GM21576 (cell line): ENCODE measurements at regions not wholly inside any gene's neighbourhood (a gene's known extent, or its start where the extent isn't known, plus 50 kb on each side); places are given as distances from the start of the nearest gene placed in this dataset.
A peak's percentile ranks its signal among the peaks of the same experiment; 100 is the strongest.

Experiments used
- ATAC-seq: cut with Tn5 transposase; IDR thresholded peaks from one replicate; pipeline ENCODE4 v1.9.1; 2021; ENCODE audit warnings: mild to moderate bottlenecking, moderate library complexity; ENCODE audit not compliant: unreplicated experiment

DNA sequence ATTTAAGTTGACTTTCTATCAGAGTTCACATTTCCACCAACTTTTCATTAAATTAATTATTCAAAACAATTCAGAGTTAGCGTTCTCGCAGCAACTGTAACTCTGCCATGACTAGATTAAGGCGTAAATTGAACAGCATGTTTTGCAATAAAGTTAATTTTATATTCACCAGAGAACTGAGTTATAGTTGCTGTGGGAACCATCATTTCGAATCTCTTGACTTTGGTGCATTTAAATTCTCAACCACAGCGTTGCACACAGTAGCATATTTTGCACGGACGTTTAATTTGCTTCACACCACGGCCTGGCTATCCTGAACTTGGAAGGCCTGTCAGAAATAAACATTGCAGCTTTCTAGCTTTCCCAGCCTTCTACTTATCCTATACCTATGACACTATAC lies 144.3 kb upstream of the WWC1 start:
- no peak for ATAC-seq

DNA sequence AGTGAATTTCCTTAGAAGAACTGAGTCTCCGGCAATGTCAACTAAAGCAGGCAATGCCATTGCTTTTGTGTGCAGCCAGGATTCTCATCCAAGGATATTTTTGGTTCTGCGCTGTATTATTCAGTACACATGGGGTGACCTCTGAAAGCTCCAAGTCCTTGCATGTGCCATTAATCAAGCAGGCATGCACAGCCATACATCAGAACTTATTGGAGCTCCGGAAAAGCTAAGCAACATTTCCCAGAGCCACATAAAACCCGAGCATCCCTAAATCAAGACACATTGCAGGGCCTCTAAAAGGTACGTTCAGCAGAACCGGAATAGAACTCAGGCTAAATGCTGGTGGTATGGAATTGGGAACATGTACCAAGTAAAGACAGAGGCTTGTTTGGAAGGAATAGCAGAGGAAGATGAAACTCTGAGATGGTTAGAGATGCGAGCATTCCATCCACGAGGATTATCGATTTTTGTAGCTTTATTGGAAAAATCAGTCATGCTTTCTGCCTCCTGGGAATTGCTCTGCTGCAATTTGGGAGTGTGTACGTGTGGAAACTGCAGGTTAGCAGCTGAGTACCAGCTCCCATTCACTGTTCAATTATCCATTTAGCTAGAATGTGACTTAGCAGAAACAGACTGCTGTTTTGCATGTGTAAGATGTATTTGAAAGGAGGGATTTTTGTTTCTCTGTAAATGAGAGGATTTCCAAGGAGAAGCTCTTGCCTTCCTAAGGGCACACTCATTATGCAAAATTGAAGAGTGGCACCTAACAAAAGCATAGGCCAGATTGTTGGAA lies 143.7 kb upstream of the WWC1 start:
- ATAC-seq: no peak

DNA sequence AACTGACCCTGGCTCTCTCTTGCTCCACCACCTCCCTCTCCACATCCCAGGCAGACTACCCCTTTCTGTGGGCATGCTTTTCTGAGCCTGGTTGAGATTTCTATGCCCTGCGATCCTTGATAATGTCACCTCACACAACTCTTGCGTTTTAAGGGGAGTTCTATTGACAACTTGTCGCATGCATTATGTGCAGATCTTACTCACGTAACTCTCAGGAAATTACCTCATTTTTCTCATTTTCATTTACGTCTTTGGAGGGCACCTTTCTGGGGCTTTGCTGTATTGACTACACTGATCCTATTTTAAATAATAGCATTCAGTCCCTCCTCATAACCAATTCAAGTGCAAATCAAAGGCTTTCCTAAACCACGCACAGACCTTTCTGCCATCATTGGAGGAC lies 140.4 kb upstream of the WWC1 start:
- no peak for ATAC-seq

DNA sequence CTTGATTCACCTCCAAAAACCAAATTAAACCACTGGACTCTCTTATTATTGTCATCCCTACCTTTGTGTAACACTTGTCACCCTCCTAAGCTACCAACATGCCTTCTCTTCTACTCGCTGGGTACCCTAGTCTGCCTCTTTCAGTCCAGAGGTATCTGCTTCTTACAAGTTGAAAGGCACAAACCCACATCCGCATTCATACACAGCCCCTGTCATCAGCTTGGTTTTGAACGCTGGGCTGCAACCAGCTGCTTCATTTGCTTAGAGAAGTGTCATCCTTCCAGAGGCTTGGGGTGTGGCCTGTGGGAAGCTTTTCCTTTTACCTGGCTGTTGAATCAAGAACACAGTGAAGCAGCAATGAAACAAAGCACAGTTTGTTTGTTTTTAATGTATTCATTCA lies 138.8 kb upstream of the WWC1 start:
- no peak for ATAC-seq

DNA sequence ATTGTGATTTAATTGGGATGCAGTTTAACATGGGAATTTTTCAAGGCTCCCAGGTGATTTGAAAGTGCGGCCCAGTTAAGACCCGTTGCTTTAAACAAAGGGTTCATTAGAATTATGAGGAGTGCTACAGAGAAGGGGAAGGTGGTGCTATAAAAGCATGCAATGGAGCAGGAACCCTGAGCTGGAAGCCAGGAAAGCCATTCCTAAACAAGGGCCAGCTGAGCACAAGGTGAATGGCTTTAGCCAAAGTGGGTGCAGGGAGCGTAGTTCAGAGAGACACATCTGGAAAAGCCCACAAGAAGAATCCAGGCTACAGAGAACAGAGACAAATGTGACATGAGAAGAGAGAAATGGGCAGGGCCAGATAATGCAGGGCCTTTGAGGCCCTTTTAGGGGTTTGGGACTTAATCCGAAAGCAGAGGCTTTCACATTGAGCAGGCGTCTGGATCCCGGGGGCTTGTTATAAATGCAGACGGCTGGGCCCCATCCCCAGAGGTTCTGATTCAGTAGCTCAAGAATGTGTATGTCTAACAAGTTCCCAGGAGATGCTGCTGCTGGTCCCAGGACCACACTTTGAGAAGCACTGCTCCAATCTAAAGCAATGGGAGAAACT lies 138.1 kb upstream of the WWC1 start:
- no peak for ATAC-seq

DNA sequence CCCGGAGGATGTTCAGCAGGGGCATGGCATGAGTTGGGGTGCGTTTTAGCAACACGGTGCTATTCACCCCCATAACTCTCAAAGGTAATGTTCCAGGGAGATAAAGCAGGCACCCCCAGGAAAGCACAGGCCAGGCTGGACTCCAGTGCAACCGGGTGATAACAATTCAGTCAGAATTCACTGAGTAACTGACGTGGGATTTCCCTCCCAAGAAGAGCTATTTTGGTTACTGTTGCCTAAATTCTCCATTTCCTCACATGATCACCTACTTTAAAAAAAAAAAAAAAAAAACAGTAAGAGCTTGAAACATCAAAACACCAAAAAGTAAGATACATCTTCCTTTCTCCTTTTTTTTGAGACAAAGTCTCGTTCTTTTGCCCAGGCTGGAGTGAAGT lies 137.6 kb upstream of the WWC1 start:
- no peak for ATAC-seq

DNA sequence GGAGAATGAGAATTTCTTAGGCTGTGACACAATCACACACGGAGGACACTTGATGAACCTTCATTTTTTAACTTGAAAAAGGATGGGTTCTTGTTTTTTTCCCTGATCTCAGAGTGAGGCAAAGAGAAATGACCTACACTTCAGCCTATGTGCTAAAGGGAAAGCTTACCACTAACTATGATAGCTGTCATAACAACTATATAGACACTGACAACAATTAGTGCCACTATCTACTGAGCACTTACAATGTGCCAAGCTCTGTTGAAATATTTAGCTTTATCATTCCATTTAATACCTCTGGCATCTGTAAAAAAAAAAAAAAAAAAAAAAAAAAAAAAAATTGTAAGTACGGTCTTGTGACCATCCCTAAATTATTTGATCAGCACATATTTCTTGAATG lies 135.9 kb upstream of the WWC1 start:
- no peak for ATAC-seq

DNA sequence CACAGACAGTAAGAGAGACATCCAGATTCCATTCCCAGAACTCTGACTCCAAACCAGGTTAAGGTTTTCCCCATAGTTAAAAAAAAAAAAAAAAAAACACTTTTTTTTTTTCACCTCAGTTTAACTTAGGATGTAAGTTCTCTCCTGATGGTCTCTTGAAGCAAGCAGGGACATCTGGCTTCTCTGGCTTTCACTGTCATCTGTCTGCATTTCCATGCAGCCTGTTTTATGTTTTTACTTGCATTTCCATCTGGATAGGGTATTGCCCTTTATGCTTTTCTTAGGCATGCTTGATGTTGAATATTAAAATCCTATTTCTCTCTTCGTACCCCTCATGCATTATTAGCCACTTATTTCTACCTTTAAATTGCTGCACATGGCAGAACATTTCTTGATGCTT lies 135.3 kb upstream of the WWC1 start:
- no peak for ATAC-seq

DNA sequence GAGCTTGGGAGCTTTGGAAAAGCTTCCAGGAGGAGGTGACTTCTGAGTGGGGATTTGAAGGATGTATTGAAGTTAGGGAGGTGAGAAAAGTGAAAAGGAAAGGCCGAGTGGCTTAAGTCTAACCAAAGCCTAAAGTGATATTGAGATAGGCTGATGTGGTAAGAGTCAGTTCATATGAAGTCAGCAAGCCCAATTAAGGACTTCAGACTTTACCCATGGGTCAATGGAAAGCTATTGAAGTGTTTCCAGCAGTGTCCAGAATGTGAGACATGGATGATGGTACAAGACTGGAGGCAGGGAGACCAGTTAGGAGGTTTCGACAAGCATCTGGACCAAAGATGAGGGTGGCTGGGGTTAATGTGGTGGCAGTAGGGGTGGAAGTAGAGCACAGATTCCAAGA lies 134.3 kb upstream of the WWC1 start:
- no peak for ATAC-seq

DNA sequence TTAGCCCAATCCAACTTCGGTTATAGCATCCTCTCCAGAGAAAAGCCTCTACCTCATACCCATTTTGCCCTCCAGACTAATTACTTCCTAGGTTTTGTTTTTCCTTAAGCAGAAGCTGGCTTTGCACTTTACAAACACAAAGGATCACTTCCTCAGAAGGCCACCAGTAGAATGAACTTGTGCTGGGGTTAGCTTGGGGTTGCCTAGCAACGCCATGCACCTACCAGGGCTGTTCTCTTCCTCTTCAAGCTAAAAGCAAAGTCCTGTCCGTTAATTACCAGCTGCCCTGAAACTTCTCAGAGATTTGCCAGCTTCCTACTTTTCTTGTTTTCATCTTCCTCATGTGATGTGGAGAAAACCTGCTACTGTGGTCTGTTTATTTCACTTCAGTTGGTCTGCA lies 132.0 kb upstream of the WWC1 start:
- ATAC-seq: peak; percentile 88

DNA sequence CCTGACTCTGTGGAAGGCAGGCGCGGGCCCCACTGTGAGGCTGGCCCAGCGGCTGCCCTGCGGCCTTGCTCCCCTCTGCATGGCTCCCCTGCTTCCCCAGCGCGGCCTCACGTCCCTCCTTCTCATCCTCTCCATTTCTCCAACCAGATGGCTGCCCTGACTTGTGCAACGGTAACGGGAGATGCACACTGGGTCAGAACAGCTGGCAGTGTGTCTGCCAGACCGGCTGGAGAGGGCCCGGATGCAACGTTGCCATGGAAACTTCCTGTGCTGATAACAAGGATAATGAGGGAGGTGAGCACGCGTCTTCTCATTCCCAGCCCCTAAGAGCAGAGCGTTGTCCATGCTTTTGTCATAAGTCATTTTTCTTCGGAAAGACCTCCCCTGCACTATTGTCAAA lies 129.0 kb upstream of the WWC1 start:
- ATAC-seq: no peak

DNA sequence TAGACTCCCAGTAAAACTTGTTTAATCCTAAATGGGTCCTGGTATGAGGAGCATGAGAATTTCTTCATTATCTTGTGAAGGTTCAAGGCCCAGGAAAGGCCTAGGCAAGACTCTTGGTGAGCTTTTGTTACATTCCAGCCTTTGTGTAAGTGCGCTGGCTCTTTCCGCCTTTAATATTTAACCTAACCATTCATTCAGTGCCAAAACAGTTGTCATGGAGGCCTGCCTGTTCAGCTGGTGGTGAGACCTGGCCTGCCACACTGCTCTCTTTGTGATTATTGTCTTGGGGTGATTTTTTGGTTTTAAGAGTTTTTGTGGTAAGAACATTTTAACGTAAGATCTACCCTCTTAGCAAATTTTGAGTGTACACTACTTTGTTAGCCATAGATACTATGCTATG lies 127.5 kb upstream of the WWC1 start:
- ATAC-seq: no peak

DNA sequence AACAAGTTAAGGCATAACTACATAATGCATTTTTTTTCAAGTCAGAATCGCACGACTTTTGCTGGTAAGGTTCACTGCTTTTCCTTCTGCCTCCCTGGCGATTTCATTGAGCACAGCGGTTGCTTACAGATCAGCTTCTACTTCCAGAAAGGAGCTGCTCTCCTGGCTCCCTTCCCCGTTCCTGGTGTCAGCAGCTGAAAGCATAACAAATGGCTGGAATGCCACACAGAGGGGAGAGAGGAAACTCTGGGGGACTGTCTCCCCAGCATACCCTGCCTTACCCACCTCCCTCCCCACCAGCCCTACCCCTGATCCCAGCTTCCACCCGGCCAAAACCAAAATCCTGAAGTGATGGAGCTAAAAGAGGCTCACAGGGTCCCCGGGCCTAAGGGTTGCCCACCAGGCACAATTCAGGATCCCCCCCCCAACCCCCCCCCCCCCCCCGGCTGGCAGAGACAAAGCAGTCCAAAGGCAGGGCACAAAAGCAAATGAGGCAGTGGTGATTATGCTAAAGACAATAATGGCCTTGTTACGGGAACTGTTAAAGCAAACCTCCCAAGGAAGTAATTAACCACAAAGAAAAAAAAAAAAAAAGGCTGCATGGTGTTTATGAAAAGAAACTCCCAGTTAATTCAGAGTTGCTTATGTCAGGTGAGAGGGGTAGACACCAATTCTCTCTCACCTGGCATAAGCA lies 126.1 kb upstream of the WWC1 start:
- ATAC-seq: no peak

DNA sequence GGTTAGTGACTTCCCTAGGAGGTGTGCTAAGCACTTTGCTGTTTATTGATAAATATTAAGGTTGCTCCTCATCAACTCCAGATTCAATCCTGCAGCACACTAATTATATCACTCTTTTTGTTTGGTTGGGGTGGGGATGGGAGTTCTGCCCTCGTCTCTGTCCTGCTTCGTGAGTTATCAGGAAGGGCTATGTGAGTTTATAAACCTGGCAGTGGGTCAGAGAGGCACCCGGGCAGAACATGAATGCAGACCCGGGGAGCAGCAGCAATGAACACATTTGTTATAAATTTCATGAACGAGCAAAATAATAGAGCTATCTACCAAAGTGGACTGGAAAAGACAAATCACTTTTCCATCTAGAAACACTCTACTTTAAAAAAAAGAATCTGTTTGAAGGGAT lies 125.5 kb upstream of the WWC1 start:
- ATAC-seq: no peak

DNA sequence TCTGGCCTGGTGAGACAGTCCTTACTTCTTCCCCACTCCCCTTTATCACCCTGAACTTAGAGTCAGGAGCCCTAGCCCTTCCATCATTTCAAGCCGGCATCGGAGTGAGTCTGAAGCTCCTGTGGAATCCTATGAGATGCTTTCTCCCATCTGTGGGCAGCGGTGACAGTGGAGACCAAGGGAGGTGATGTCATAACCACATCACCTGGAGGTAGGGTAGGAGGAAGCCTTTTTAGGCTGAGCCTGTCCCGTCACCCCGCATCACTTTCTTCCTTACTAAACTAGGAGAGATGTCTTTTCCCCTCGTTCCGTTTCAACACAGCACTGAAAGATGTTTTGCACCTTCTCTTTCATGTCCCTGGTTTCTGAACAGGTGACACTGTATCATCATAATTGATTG lies 124.1 kb upstream of the WWC1 start:
- ATAC-seq: no peak

DNA sequence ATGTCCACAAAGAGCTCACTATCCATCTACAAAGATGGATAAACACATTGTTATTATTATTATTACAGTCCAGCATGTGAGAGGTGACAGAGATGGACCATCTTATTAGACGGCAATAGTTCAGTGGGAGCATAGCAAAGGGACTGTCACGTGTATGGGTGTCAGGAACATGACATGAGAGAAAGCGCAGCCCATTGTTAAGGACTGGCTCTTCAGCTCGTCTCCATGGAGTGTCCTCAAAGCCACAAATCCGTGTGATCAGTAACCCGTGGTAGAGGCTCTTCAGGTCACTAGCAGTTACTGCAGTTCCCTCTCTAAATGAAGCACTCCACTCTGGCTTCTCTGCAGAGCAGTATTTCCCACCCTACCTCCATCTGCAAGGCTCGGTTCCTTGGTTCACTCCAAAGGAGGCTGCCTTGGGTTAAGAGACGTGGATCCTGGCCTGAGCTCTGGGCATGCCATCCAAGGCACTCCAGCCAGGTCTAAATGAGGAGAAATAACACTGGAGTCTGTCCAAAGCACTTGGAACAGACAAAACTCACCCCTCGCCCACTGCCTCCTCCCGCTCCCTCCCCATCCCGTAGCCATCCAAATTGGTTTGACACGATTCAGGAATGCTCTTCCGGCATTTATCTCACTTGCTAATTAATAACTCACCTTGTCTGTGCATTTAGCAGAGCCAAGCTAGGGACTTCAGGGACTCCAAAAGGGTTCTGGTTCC lies 122.3 kb upstream of the WWC1 start:
- ATAC-seq: no peak

DNA sequence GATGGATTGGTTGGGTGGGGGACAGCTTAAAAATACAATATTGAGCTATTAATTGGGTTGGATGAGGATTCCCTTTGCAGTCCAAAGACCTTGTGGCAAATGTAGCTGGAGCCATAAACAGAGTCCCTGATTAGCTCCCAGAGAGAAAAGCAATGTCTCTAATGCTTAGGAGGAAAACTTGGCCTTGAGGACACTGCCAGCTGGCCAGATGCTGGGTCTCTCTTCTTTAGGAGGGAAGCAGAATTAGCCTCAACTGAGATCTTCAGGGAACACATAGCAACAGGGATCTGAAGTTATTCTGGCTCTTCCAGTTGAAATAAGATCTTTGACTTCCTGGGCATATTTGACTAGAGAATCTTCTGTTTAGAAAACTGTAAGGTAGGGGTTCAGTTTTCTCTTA lies 121.7 kb upstream of the WWC1 start:
- no peak for ATAC-seq

DNA sequence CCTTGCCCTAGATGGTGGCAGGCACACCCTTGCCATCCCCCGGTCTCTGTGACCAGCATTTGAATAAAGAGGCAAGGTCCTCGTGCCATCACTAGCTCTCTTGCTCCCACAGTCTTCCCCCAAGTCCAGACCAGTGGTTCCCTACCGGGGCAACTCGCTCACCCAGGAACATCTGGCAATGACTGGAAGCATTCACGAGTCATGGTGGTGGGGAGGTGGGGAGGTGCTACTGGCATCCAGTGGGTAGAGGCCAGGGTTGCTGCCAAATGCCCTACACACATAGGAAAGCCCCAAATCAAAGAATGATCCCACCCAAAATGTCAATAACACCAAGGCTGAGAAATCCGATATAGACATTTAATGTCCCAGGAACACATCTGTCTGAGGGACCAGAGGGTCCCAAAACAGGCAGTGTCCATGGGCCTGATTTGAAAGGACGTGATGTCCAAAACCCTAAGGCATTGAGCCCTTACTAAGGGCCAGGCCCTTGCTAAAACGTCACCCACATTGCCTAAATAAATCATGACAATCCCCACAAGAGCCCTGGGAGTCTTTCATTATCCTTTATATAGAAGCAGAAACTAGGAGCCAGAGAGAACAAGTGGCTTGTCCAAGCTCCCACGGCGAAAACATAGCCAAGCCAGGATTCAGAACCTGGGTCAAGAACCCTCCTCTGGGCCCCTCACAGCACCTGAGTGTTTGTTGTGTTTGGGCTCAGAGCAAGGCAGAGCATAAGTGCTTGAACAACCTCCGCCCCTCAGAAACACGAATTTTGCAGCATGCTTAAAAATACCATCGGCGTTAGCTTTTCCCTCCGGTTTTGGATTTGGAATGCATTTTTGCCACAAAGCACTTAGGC lies 119.3 kb upstream of the WWC1 start:
- no peak for ATAC-seq

DNA sequence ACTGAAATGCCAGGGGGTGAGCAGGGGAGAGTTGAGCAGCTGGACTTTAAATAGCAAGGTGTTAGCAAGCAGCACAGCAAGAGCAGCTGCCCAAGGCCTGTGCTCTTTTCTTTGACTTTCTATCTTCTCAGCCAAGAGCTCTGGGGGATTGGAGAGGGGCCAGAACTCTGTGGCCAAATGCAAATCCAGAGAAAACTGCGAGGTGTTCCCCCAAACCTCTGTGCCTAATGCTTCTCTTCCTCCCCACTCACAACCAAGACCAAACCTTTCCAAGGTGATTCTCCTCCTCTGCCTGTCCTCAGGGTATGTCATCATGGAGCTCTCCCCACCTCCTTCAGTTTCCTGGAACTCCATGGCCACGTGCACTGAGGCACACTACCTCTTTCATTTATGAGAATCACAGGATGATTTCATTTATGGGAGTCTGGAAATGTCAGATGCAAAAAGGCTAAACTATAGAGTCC lies 118.7 kb upstream of the WWC1 start:
- no peak for ATAC-seq

DNA sequence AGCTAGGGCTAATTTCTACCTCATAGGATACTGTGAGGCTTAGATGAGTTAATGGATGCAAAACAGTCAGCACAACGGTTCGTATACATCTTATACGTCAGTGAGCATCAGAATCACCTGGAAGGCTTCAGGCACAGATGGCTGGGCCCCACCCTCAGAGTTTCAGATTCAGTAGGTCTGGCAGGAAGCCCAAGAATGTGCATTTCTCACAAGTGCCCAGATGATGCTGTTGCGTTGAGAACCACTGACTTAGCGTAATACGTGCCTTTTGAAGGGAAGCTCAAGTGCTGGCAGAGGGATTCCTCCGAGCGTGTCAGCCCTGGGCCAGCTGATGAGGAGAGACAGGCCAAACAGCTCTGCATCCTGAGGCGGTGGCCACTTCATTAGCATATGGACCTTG lies 117.1 kb upstream of the WWC1 start:
- ATAC-seq: peak; percentile 78

DNA sequence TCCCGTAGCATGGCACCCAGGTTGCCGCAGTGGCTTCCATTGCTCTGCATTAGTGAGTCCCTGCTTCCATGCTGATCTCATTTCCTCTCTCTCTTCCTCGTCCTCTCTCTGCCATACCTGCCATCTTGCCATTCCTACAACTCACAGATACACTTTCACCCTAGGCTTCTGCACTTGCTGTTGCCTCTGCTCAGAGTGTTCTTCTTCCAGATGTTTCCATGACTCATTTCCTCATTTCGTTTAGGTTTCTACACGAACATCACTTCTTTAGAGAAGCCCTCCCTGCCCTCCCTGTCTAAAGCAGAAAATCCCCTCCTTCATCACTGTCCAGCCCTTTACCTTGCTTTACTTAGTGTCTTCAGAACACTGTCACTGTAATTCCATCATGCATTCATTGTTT lies 115.2 kb upstream of the WWC1 start:
- no peak for ATAC-seq
